Lung (tissue), 11 donors: ENCODE measurements at regions not wholly inside any gene's neighbourhood (a gene's known extent, or its start where the extent isn't known, plus 50 kb on each side); places are given as distances from the start of the nearest gene placed in this dataset.

Experiments used
- ATAC-seq: fragments of 200-7000 bp; cut with Tn5 transposase; one replicate; pipeline ENCODE4 v1.9.1; 2020; ENCODE audit warnings: moderate number of reproducible peaks; ENCODE audit not compliant: insufficient read depth, low FRiP score
- DNase-seq, 3 donors: peaks; one replicate each; pipeline ENCODE4 v3.0.0-alpha.2; 2013 to 2017
- H3K27ac ChIP-seq, 2 donors: one replicate each; pipeline ENCODE4 v1.5.1; 2013; ENCODE audit warnings: mild to moderate bottlenecking in 2 of 2, moderate library complexity in 2 of 2, control low read depth in 1 of 2, inconsistent platforms in 1 of 2, low read depth in 1 of 2, low read length in 1 of 2
- H3K27me3 ChIP-seq, 3 donors: one replicate each; pipeline ENCODE4 v1.5.1; 2013; ENCODE audit warnings: low read length in 2 of 3; ENCODE audit not compliant: control insufficient read depth in 3 of 3, insufficient read depth in 3 of 3
- H3K36me3 ChIP-seq, 4 donors: one replicate each; pipeline ENCODE4 v1.5.1; 2013; ENCODE audit warnings: low read length in 4 of 4, mild to moderate bottlenecking in 1 of 4, moderate library complexity in 1 of 4; ENCODE audit not compliant: control insufficient read depth in 4 of 4, insufficient read depth in 4 of 4
- H3K4me1 ChIP-seq, 5 donors: one replicate each; pipeline ENCODE4 v1.5.1; 2013; ENCODE audit warnings: low read length in 5 of 5, mild to moderate bottlenecking in 2 of 5, moderate library complexity in 1 of 5; ENCODE audit not compliant: control insufficient read depth in 5 of 5, insufficient read depth in 5 of 5
- H3K4me3 ChIP-seq: one replicate; pipeline ENCODE4 v1.5.1; 2013; ENCODE audit warnings: mild to moderate bottlenecking, control low read depth, moderate library complexity
- H3K9ac ChIP-seq, 2 donors: one replicate each; pipeline ENCODE4 v1.5.1; 2013; ENCODE audit warnings: low read length in 2 of 2, control low read depth in 1 of 2; ENCODE audit not compliant: insufficient read depth in 1 of 2
- H3K9me3 ChIP-seq, 4 donors: one replicate each; pipeline ENCODE4 v1.5.1; 2013; ENCODE audit warnings: low read length in 3 of 4, mild to moderate bottlenecking in 1 of 4, moderate library complexity in 1 of 4; ENCODE audit not compliant: control insufficient read depth in 4 of 4, insufficient read depth in 3 of 4
- CTCF ChIP-seq: IDR thresholded peaks from 2 replicates; pipeline ENCODE4 v1.5.1; 2012; ENCODE audit warnings: mild to moderate bottlenecking; ENCODE audit errors: control extremely low read depth, extremely low read depth
- WGBS, 2 donors: extraction: QIAGEN DNeasy Blood & Tissue Kit; methylation state at CpG; one replicate each; pipeline ENCODE4 v1.1.7; 2013; 5-methylcytosine and 5-hydroxymethylcytosine counted together
- donor health status: control.
- donor health status: control.
- donor health status: Bipolar disorder and iron deficiency.
- donor health status: healthy.
- donor health status: DM: yes; HTN: yes; CAD: no.

GRCh38 chr10:2097937-2098336 is 360.6 kb upstream of the ADARB2 start:
- ATAC-seq (no peak), DNase-seq (no peak)
- Histone ChIP-seq H3K9ac (no peak overlapping the region), H3K27ac (no peak overlapping the region), H3K27me3 (no peaks in the 10 kb centered on the region), H3K4me1 (no peaks in the 10 kb centered on the region), H3K9me3 (no peaks in the 10 kb centered on the region), H3K36me3 (no peaks in the 10 kb centered on the region), H3K4me3 (no peak overlapping the region)
- WGBS, 2 donors = 87 to 90% methylated on average over 10 of the region's 10 CpGs
- no peak for TF ChIP-seq CTCF

GRCh38 chr10:2094171-2094570 is 356.8 kb upstream of the ADARB2 start:
- H3K36me3 ChIP-seq = no peaks in the 10 kb centered on the region
- no peak overlapping the region for H3K27ac ChIP-seq
- 91% methylated on average over 6 of the region's 6 CpGs for WGBS, 2 donors
- DNase-seq (no peak), ATAC-seq (no peak)
- no peaks in the 10 kb centered on the region for H3K4me1 ChIP-seq
- no peaks in the 10 kb centered on the region for H3K9me3 ChIP-seq
- H3K9ac ChIP-seq = no peak overlapping the region
- no peak overlapping the region for H3K4me3 ChIP-seq
- TF ChIP-seq CTCF = no peak
- H3K27me3 ChIP-seq = no peaks in the 10 kb centered on the region

GRCh38 chr10:2083591-2083990 is 346.3 kb upstream of the ADARB2 start:
- H3K4me3 ChIP-seq = no peak overlapping the region
- TF ChIP-seq CTCF = no peak
- no peaks in the 10 kb centered on the region for H3K9me3 ChIP-seq
- H3K27me3 ChIP-seq = no peaks in the 10 kb centered on the region
- no peaks in the 10 kb centered on the region for H3K36me3 ChIP-seq
- ATAC-seq = no peak
- H3K4me1 ChIP-seq = no peaks in the 10 kb centered on the region
- H3K9ac ChIP-seq = no peak overlapping the region
- 93 to 95% methylated on average over 16 of the region's 16 CpGs for WGBS, 2 donors
- DNase-seq = no peak
- no peak overlapping the region for H3K27ac ChIP-seq

- Histone ChIP-seq H3K4me3 (no peak overlapping the region), H3K9ac (no peak overlapping the region), H3K27me3 (no peaks in the 10 kb centered on the region), H3K36me3 (no peaks in the 10 kb centered on the region), H3K4me1 (no peaks in the 10 kb centered on the region), H3K9me3 (no peaks in the 10 kb centered on the region), H3K27ac (no peak overlapping the region)
- no peak for TF ChIP-seq CTCF
- 38 to 55% methylated on average over 3 of the region's 3 CpGs for WGBS, 2 donors
- peak; percentile 73 to 87 (median 75) for DNase-seq
- ATAC-seq = no peak
These were observed 344.2 kb upstream of the ADARB2 start for GRCh38 chr10:2081501-2081900.
